GM12878 (cell line): ENCODE measurements at regions not wholly inside any gene's neighbourhood (a gene's known extent, or its start where the extent isn't known, plus 50 kb on each side); places are given as distances from the start of the nearest gene placed in this dataset.

ENCODE experiments used
- ASH2L ChIP-seq: fragments of 300-600, 200-600 bp; sonication (generic); IDR thresholded peaks from 2 replicates; pipeline ENCODE4 v1.6.1; 2017; ENCODE audit warnings: low read depth, mild to moderate bottlenecking, borderline replicate concordance
- CHD2 ChIP-seq: IDR thresholded peaks from 2 replicates; pipeline ENCODE4 v1.6.1; 2011; ENCODE audit warnings: low read depth, low read length, improper control_type of control experiment, borderline replicate concordance
- MTA3 ChIP-seq: IDR thresholded peaks from 2 replicates; pipeline ENCODE4 v1.6.1; 2012; ENCODE audit warnings: low read length, inconsistent platforms, borderline replicate concordance
- YY1 ChIP-seq: IDR thresholded peaks from 2 replicates; pipeline ENCODE4 v1.6.1; 2011; ENCODE audit warnings: low read depth, mild to moderate bottlenecking, low read length

- no peak for TF ChIP-seq YY1
- no peak for TF ChIP-seq ASH2L
- no peak for TF ChIP-seq CHD2
- no peak for TF ChIP-seq MTA3
Measured at GRCh38 chr5:124554746-124555578, 191.5 kb downstream of the ZNF608 start.
